Thymus (tissue), 11 donors: ENCODE measurements at regions not wholly inside any gene's neighbourhood (a gene's known extent, or its start where the extent isn't known, plus 50 kb on each side); places are given as distances from the start of the nearest gene placed in this dataset.
"Not testable (repeated sequence)": the region's sequence is repeated elsewhere in the genome, so short reads cannot be mapped to it uniquely, and the experiment has no call there.

ENCODE experiments used
- DNase-seq, 9 donors: peaks; one replicate each; pipeline ENCODE4 v3.0.0-alpha.2; 2013; ENCODE audit warnings: low spot score in 9 of 9, low read depth in 6 of 9, missing footprints in 1 of 9
- H3K27ac ChIP-seq, 2 donors: one replicate each; pipeline ENCODE4 v1.5.1; 2013; ENCODE audit warnings: control low read depth in 1 of 2, low read depth in 1 of 2, low read length in 1 of 2, mild to moderate bottlenecking in 1 of 2, moderate library complexity in 1 of 2
- H3K27me3 ChIP-seq, 2 donors: one replicate each; pipeline ENCODE4 v1.5.1; 2013; ENCODE audit warnings: low read length in 1 of 2; ENCODE audit not compliant: control insufficient read depth in 2 of 2, insufficient read depth in 1 of 2
- H3K36me3 ChIP-seq, 2 donors: one replicate each; pipeline ENCODE4 v1.5.1; 2013; ENCODE audit warnings: low read length in 1 of 2, mild to moderate bottlenecking in 1 of 2, moderate library complexity in 1 of 2; ENCODE audit not compliant: control insufficient read depth in 2 of 2, insufficient read depth in 2 of 2
- H3K4me1 ChIP-seq, 2 donors: one replicate each; pipeline ENCODE4 v1.5.1; 2013; ENCODE audit warnings: low read length in 2 of 2; ENCODE audit not compliant: control insufficient read depth in 2 of 2, insufficient read depth in 2 of 2
- H3K4me3 ChIP-seq, 2 donors: one replicate each; pipeline ENCODE4 v1.5.1; 2013; ENCODE audit warnings: low read length in 2 of 2, control low read depth in 1 of 2, mild to moderate bottlenecking in 1 of 2
- H3K9me3 ChIP-seq, 2 donors: one replicate each; pipeline ENCODE4 v1.5.1; 2013; ENCODE audit warnings: low read length in 1 of 2, mild to moderate bottlenecking in 1 of 2; ENCODE audit not compliant: control insufficient read depth in 2 of 2, insufficient read depth in 1 of 2
- WGBS: extraction: QIAGEN DNeasy Blood & Tissue Kit; methylation state at CpG from one replicate; pipeline ENCODE4 v1.1.7; 2013; 5-methylcytosine and 5-hydroxymethylcytosine counted together
- donor health status: healthy.

GRCh38 chr11:33438301-33438700, 181.1 kb downstream of the HIPK3 start:
- H3K4me3 ChIP-seq, result no peak overlapping the region
- no peak for DNase-seq
- no peak overlapping the region for H3K27ac ChIP-seq
- WGBS, result 85% methylated on average over 7 of the region's 7 CpGs
- H3K27me3 ChIP-seq, result no peaks in the 10 kb centered on the region
- no peaks in the 10 kb centered on the region for H3K36me3 ChIP-seq
- no peaks in the 10 kb centered on the region for H3K9me3 ChIP-seq
- H3K4me1 ChIP-seq, result no peaks in the 10 kb centered on the region

- Histone ChIP-seq H3K27ac (no peak overlapping the region), H3K36me3 (no peaks in the 10 kb centered on the region), H3K4me3 (no peak overlapping the region), H3K27me3 (no peaks in the 10 kb centered on the region), H3K9me3 (no peaks in the 10 kb centered on the region), H3K4me1 (no peaks in the 10 kb centered on the region)
- DNase-seq, result no peak
- WGBS, result 97% methylated on average over 1 of the region's 1 CpG
Measured at GRCh38 chr11:33437529-33437928, 180.3 kb downstream of the HIPK3 start.

- Histone ChIP-seq H3K4me1 (no peaks in the 10 kb centered on the region), H3K27ac (no peak overlapping the region), H3K27me3 (no peaks in the 10 kb centered on the region), H3K4me3 (no peak overlapping the region), H3K9me3 (peaks cover 0 to 5% of the 10 kb centered on the region in 2 donors), H3K36me3 (no peaks in the 10 kb centered on the region)
- no peak for DNase-seq
Measured at GRCh38 chr11:33435216-33435615, 178.0 kb downstream of the HIPK3 start.

- WGBS, result 98% methylated on average over 1 of the region's 1 CpG
- Histone ChIP-seq H3K27me3 (no peaks in the 10 kb centered on the region), H3K36me3 (no peaks in the 10 kb centered on the region), H3K4me3 (no peak overlapping the region), H3K27ac (no peak overlapping the region), H3K9me3 (peaks cover 0 to 5% of the 10 kb centered on the region in 2 donors), H3K4me1 (no peaks in the 10 kb centered on the region)
- DNase-seq, result no peak
Measured at GRCh38 chr11:33434294-33434693, 177.1 kb downstream of the HIPK3 start.

GRCh38 chr11:33428435-33428834, 171.3 kb downstream of the HIPK3 start:
- WGBS, result 94% methylated on average over 7 of the region's 7 CpGs
- not testable (repeated sequence) for H3K9me3 ChIP-seq, H3K36me3 ChIP-seq, H3K27ac ChIP-seq, H3K4me1 ChIP-seq, H3K27me3 ChIP-seq, DNase-seq, H3K4me3 ChIP-seq

- Histone ChIP-seq H3K4me1 (no peaks in the 10 kb centered on the region), H3K9me3 (no peaks in the 10 kb centered on the region), H3K36me3 (no peaks in the 10 kb centered on the region), H3K4me3 (no peak overlapping the region), H3K27ac (no peak overlapping the region), H3K27me3 (no peaks in the 10 kb centered on the region)
- no peak for DNase-seq
- 96% methylated on average over 4 of the region's 4 CpGs for WGBS
Measured at GRCh38 chr11:33420959-33421566, 163.9 kb downstream of the HIPK3 start.

GRCh38 chr11:33419924-33420323, 162.7 kb downstream of the HIPK3 start:
- no peaks in the 10 kb centered on the region for H3K27me3 ChIP-seq
- H3K4me1 ChIP-seq, result no peaks in the 10 kb centered on the region
- 94% methylated on average over 4 of the region's 4 CpGs for WGBS
- no peaks in the 10 kb centered on the region for H3K36me3 ChIP-seq
- no peaks in the 10 kb centered on the region for H3K9me3 ChIP-seq
- H3K27ac ChIP-seq, result no peak overlapping the region
- no peak overlapping the region for H3K4me3 ChIP-seq
- DNase-seq, result no peak

- Histone ChIP-seq H3K4me1 (no peaks in the 10 kb centered on the region), H3K27me3 (no peaks in the 10 kb centered on the region), H3K27ac (no peak overlapping the region), H3K36me3 (no peaks in the 10 kb centered on the region), H3K4me3 (no peak overlapping the region), H3K9me3 (no peaks in the 10 kb centered on the region)
- DNase-seq, result no peak
- 95% methylated on average over 7 of the region's 7 CpGs for WGBS
Measured at GRCh38 chr11:33417121-33417520, 159.9 kb downstream of the HIPK3 start.

- no peak for DNase-seq
- 82% methylated on average over 4 of the region's 4 CpGs for WGBS
Measured at GRCh38 chr11:33413301-33413700, 156.1 kb downstream of the HIPK3 start.

GRCh38 chr11:33412241-33412640, 155.1 kb downstream of the HIPK3 start:
- Histone ChIP-seq H3K36me3 (no peaks in the 10 kb centered on the region), H3K4me1 (no peaks in the 10 kb centered on the region), H3K9me3 (no peaks in the 10 kb centered on the region), H3K4me3 (no peak overlapping the region), H3K27ac (no peak overlapping the region), H3K27me3 (no peaks in the 10 kb centered on the region)
- DNase-seq, result no peak

More at GRCh38 chr11:33413301-33413700, 156.1 kb downstream of the HIPK3 start:
- H3K9me3 ChIP-seq, result no peaks in the 10 kb centered on the region
- H3K27ac ChIP-seq, result no peak overlapping the region
- H3K27me3 ChIP-seq, result no peaks in the 10 kb centered on the region
- H3K36me3 ChIP-seq, result no peaks in the 10 kb centered on the region
- H3K4me1 ChIP-seq, result no peaks in the 10 kb centered on the region
- H3K4me3 ChIP-seq, result no peak overlapping the region
